H1 (cell line): ENCODE measurements at regions not wholly inside any gene's neighbourhood (a gene's known extent, or its start where the extent isn't known, plus 50 kb on each side); places are given as distances from the start of the nearest gene placed in this dataset.

Source experiments
- ASH2L ChIP-seq: fragments of 200-600, 300-600 bp; sonication (generic); IDR thresholded peaks from one replicate; pipeline ENCODE4 v1.7.1; 2017; ENCODE audit warnings: low read length
- KDM5A ChIP-seq: fragments of 200-600 bp; IDR thresholded peaks from 2 replicates; pipeline ENCODE4 v1.7.1; 2012; ENCODE audit warnings: mild to moderate bottlenecking, low read length, inconsistent platforms, mixed read lengths
- POLR2A ChIP-seq, 2 experiments: IDR thresholded peaks; 1 replicate in 1 of 2; 2 replicates in 1 of 2; pipeline ENCODE4 v1.6.1; 2011; ENCODE audit warnings: low read depth in 2 of 2, low read length in 2 of 2, mild to moderate bottlenecking in 2 of 2; ENCODE audit errors: control extremely low read depth in 1 of 2
- RBBP5 ChIP-seq: IDR thresholded peaks from 2 replicates; pipeline ENCODE4 v1.7.1; 2012; ENCODE audit warnings: low read depth, mild to moderate bottlenecking, inconsistent platforms, low read length, moderate library complexity, borderline replicate concordance
- SAP30 ChIP-seq: fragments of 300-600 bp; sonication (generic); IDR thresholded peaks from 2 replicates; pipeline ENCODE4 v1.7.1; 2012; ENCODE audit warnings: low read length, moderate library complexity, mild to moderate bottlenecking, inconsistent platforms; ENCODE audit not compliant: insufficient read depth, insufficient replicate concordance

- no peak for TF ChIP-seq KDM5A
- no peak for TF ChIP-seq POLR2A (IDR thresholded peaks at IDR 0.05; ENCODE audit: control extremely low read depth in 1 of 2, low read depth in 2 of 2, low read length in 2 of 2)
- TF ChIP-seq RBBP5 = no peak
- no peak for TF ChIP-seq ASH2L
- no peak for TF ChIP-seq SAP30
Observed at GRCh38 chr15:53851110-53851848, 91.8 kb upstream of the WDR72 start (continued).
